ENCODE measurements at regions not wholly inside any gene's neighbourhood (a gene's known extent, or its start where the extent isn't known, plus 50 kb on each side); places are given as distances from the start of the nearest gene placed in this dataset.

- DNase-seq (no peak), ATAC-seq (ENCODE audit: insufficient read depth, low FRiP score) (no peak)
- H3K4me3 ChIP-seq = no peak overlapping the region
- H3K9ac ChIP-seq (ENCODE audit: insufficient read depth in 1 of 2, low read length in 2 of 2) = no peak overlapping the region
- H3K27ac ChIP-seq (ENCODE audit: low read depth in 1 of 2, low read length in 1 of 2) = no peak overlapping the region
- H3K4me1 ChIP-seq (ENCODE audit: control insufficient read depth in 5 of 5, insufficient read depth in 5 of 5, low read length in 5 of 5) = peaks cover 0 to 22% (median 0%) of the 10 kb centered on the region in 5 donors
- 89 to 94% methylated on average over 2 of the region's 2 CpGs for WGBS, 2 donors
- H3K36me3 ChIP-seq (ENCODE audit: control insufficient read depth in 4 of 4, insufficient read depth in 4 of 4, low read length in 4 of 4) = peaks cover 0 to 8% (median 2%) of the 10 kb centered on the region in 4 donors
- no peaks in the 10 kb centered on the region for H3K9me3 ChIP-seq (ENCODE audit: control insufficient read depth in 4 of 4, insufficient read depth in 3 of 4, low read length in 3 of 4)
- peaks cover 0 to 2% (median 0%) of the 10 kb centered on the region in 3 donors for H3K27me3 ChIP-seq (ENCODE audit: control insufficient read depth in 3 of 3, insufficient read depth in 3 of 3, low read length in 2 of 3)
- no peak for TF ChIP-seq CTCF (IDR thresholded peaks at IDR 0.05; ENCODE audit: control extremely low read depth, extremely low read depth)
Observed at GRCh38 chr3:159898147-159898546, 90.5 kb upstream of the IL12A start.

GRCh38 chr3:159899166-159899565 is 89.5 kb upstream of the IL12A start:
- Histone ChIP-seq H3K9ac (ENCODE audit: insufficient read depth in 1 of 2, low read length in 2 of 2) (no peak overlapping the region), H3K36me3 (ENCODE audit: control insufficient read depth in 4 of 4, insufficient read depth in 4 of 4, low read length in 4 of 4) (peaks cover 0 to 3% (median under 1%) of the 10 kb centered on the region in 4 donors), H3K4me3 (no peak overlapping the region), H3K9me3 (ENCODE audit: control insufficient read depth in 4 of 4, insufficient read depth in 3 of 4, low read length in 3 of 4) (no peaks in the 10 kb centered on the region), H3K4me1 (ENCODE audit: control insufficient read depth in 5 of 5, insufficient read depth in 5 of 5, low read length in 5 of 5) (peaks cover 0 to 17% (median 0%) of the 10 kb centered on the region in 5 donors), H3K27me3 (ENCODE audit: control insufficient read depth in 3 of 3, insufficient read depth in 3 of 3, low read length in 2 of 3) (peaks cover 0 to 2% (median 0%) of the 10 kb centered on the region in 3 donors), H3K27ac (ENCODE audit: low read depth in 1 of 2, low read length in 1 of 2) (no peak overlapping the region)
- WGBS, 2 donors = 31 to 72% methylated on average over 1 of the region's 1 CpG
- DNase-seq (no peak), ATAC-seq (ENCODE audit: insufficient read depth, low FRiP score) (no peak)
- TF ChIP-seq CTCF (IDR thresholded peaks at IDR 0.05; ENCODE audit: control extremely low read depth, extremely low read depth) = no peak

GRCh38 chr3:159902546-159903314 is 85.9 kb upstream of the IL12A start:
- DNase-seq = no peak
- Histone ChIP-seq H3K27ac (ENCODE audit: low read depth in 1 of 2, low read length in 1 of 2) (no peak overlapping the region), H3K4me1 (ENCODE audit: control insufficient read depth in 5 of 5, insufficient read depth in 5 of 5, low read length in 5 of 5) (peaks cover 0 to 3% (median 0%) of the 10 kb centered on the region in 5 donors), H3K9me3 (ENCODE audit: control insufficient read depth in 4 of 4, insufficient read depth in 3 of 4, low read length in 3 of 4) (no peaks in the 10 kb centered on the region), H3K36me3 (ENCODE audit: control insufficient read depth in 4 of 4, insufficient read depth in 4 of 4, low read length in 4 of 4) (peaks cover 0 to 3% (median 0%) of the 10 kb centered on the region in 4 donors), H3K9ac (ENCODE audit: insufficient read depth in 1 of 2, low read length in 2 of 2) (no peak overlapping the region), H3K27me3 (ENCODE audit: control insufficient read depth in 3 of 3, insufficient read depth in 3 of 3, low read length in 2 of 3) (no peaks in the 10 kb centered on the region), H3K4me3 (no peak overlapping the region)
- 63 to 66% methylated on average over 8 of the region's 8 CpGs for WGBS, 2 donors
- TF ChIP-seq CTCF (IDR thresholded peaks at IDR 0.05; ENCODE audit: control extremely low read depth, extremely low read depth) = no peak
- peak; percentile 58 for ATAC-seq (ENCODE audit: insufficient read depth, low FRiP score)
